ENCODE measurements at regions not wholly inside any gene's neighbourhood (a gene's known extent, or its start where the extent isn't known, plus 50 kb on each side); places are given as distances from the start of the nearest gene placed in this dataset.

DNA sequence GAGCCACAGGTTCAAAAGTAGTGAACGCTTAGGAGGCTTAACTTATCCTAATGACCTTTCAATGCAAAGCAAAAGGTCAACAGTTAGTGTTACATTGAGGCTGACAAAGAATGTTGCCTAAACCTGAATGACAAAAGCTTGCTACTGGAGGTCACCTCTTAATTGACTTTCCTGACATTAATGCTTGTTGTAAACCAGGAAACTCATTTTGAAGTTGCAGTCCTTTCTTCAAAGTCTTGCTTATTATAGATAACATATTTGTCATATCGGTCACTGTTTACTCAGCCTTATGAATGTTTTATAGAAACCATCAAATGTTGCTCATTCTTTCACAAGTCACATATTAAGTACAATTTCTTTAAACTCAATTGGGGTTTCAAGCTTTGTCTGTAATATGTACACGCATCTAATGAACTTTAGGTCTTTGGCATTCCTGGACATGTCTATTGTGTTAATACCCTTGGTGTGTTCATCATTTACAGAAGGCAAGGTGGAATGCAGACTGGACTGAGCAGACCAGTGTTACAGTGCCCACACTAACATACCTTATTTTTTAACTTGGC, 488.2 kb upstream of the NECTIN3 start:
- H4K20me1 ChIP-seq (replicated peaks; ENCODE audit: control insufficient read depth, insufficient read depth, low read length): no peaks in the 10 kb centered on the region
- no TSS peak for BruUV-seq (replicated peaks)
- no peak overlapping the region for H3K4me3 ChIP-seq
- ChIA-PET CTCF (ENCODE audit: low intra/inter-chr PET ratio) (no interaction called here), POLR2A (no interaction called here)
- H3K27me3 ChIP-seq (ENCODE audit: control insufficient read depth in 2 of 2, insufficient read depth in 2 of 2, low read length in 2 of 2): no peaks in the 10 kb centered on the region
- no peaks in the 10 kb centered on the region for H3K4me1 ChIP-seq (replicated peaks in 1 of 2; ENCODE audit: control insufficient read depth in 2 of 2, insufficient read depth in 2 of 2, low read length in 2 of 2)
- WGBS (ENCODE audit: insufficient coverage, low coverage, missing lambda C conversion rate): 80% methylated on average over 3 of the region's 3 CpGs
- FAIRE-seq: no peak
- H3K4me2 ChIP-seq (ENCODE audit: insufficient read depth, low read length): no peak overlapping the region
- H2AFZ ChIP-seq (ENCODE audit: low read depth, low read length): no peak overlapping the region
- H3K9ac ChIP-seq (ENCODE audit: insufficient read depth in 1 of 2, low read depth in 2 of 2, low read length in 2 of 2): no peak overlapping the region
- intact Hi-C loops (cut with micrococcal nuclease) (no loop called here), in situ Hi-C loops (cut with MboI) (no loop called here)
- no peaks in the 10 kb centered on the region for H3K79me2 ChIP-seq (ENCODE audit: control insufficient read depth, insufficient read depth, low read length)
- TF ChIP-seq ZNF584 (CRISPR knock-in tag; IDR thresholded peaks at IDR 0.05; ENCODE audit: low read depth) (no peak), PRMT5 (CRISPR knock-in tag; IDR thresholded peaks at IDR 0.05) (no peak), TAF15 (IDR thresholded peaks at IDR 0.05; ENCODE audit: low read depth, low read length) (no peak), ZBTB7A (IDR thresholded peaks at IDR 0.05; ENCODE audit: borderline replicate concordance, control insufficient read depth, low read depth, low read length) (no peak), PCBP2 (IDR thresholded peaks at IDR 0.05; ENCODE audit: low read depth, low read length, poor library complexity, severe bottlenecking) (no peak), BRD4 (IDR thresholded peaks at IDR 0.05) (no peak), SMAD2 (IDR thresholded peaks at IDR 0.05; ENCODE audit: low read depth, low read length) (no peak), FOSL1 (tag; conservative IDR thresholded peaks at IDR 0.05) (no peak), NR4A1 (CRISPR knock-in tag; IDR thresholded peaks at IDR 0.05) (no peak), NR4A1 (tag; IDR thresholded peaks at IDR 0.05) (no peak), KDM4B (IDR thresholded peaks at IDR 0.05; ENCODE audit: borderline replicate concordance in 2 of 2, low read depth in 1 of 2) (no peak), GABPB1 (CRISPR knock-in tag; IDR thresholded peaks at IDR 0.05) (no peak), ZNF134 (CRISPR knock-in tag; conservative IDR thresholded peaks at IDR 0.05) (no peak), ZNF76 (CRISPR knock-in tag; IDR thresholded peaks at IDR 0.05; ENCODE audit: borderline replicate concordance) (no peak)
- TF ChIP-seq, protein P1, sequence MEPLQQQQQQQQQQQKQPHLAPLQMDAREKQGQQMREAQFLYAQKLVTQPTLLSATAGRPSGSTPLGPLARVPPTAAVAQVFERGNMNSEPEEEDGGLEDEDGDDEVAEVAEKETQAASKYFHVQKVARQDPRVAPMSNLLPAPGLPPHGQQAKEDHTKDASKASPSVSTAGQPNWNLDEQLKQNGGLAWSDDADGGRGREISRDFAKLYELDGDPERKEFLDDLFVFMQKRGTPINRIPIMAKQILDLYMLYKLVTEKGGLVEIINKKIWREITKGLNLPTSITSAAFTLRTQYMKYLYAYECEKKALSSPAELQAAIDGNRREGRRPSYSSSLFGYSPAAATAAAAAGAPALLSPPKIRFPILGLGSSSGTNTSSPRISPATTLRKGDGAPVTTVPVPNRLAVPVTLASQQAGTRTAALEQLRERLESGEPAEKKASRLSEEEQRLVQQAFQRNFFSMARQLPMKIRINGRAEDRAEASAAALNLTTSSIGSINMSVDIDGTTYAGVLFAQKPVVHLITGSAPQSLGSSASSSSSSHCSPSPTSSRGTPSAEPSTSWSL (CRISPR knock-in tag; IDR thresholded peaks at IDR 0.05; ENCODE audit: borderline replicate concordance): no peak
- TF ChIP-seq, protein P2, sequence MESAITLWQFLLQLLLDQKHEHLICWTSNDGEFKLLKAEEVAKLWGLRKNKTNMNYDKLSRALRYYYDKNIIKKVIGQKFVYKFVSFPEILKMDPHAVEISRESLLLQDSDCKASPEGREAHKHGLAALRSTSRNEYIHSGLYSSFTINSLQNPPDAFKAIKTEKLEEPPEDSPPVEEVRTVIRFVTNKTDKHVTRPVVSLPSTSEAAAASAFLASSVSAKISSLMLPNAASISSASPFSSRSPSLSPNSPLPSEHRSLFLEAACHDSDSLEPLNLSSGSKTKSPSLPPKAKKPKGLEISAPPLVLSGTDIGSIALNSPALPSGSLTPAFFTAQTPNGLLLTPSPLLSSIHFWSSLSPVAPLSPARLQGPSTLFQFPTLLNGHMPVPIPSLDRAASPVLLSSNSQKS (CRISPR knock-in tag; IDR thresholded peaks at IDR 0.05): no peak
- no peak for ATAC-seq
- no peak for DNase-seq (ENCODE audit: extremely low read depth in 1 of 4, low spot score in 3 of 4)
- peaks cover under 1% of the 10 kb centered on the region; the same call in 1 of the 3 replicates for H3K36me3 ChIP-seq (ENCODE audit: control insufficient read depth, insufficient read depth, low read length)
- H3K9me3 ChIP-seq (replicated peaks; ENCODE audit: control insufficient read depth, insufficient read depth, low read depth, low read length): no peaks in the 10 kb centered on the region
- no peak overlapping the region for H3K27ac ChIP-seq (ENCODE audit: extremely low read depth, low read depth, low read length)
- no peaks in the 10 kb centered on the region for H3K9me1 ChIP-seq (ENCODE audit: control insufficient read depth, insufficient read depth, low read length)

All from K562 (cell line).